Caco-2 (cell line): ENCODE measurements at regions not wholly inside any gene's neighbourhood (a gene's known extent, or its start where the extent isn't known, plus 50 kb on each side); places are given as distances from the start of the nearest gene placed in this dataset.
"Not testable (repeated sequence)": the region's sequence is repeated elsewhere in the genome, so short reads cannot be mapped to it uniquely, and the experiment has no call there.

Experiments
- BruUV-seq: library from RNA; stranded (reverse); fragments of 400-500 nt; replicated peaks from 2 replicates; lab custom pipeline; 2021; lab: Mats Ljungman, UMichigan
- CTCF ChIA-PET: fragments of 300-600 bp; sonication (Branson Sonifier 250); formaldehyde crosslinking; loops from one replicate; lab custom pipeline; 2022; ENCODE audit warnings: antibody characterized with exemption; lab: Charles Lee
- POLR2A ChIA-PET: fragments of 300-600 bp; sonication (Branson Sonifier 250); formaldehyde crosslinking; loops from one replicate; lab custom pipeline; 2022; ENCODE audit warnings: antibody characterized with exemption; lab: Charles Lee
- DNase-seq, 2 experiments: peaks; one replicate each; pipeline versions ENCODE4 v3.0.0 to v3.0.0-alpha.2; 2020 to 2022
- H3K27me3 ChIP-seq: replicated peaks from 2 replicates; pipeline ENCODE4 v1.6.0; 2011; ENCODE audit warnings: low read length; ENCODE audit not compliant: control insufficient read depth, insufficient read depth
- H3K36me3 ChIP-seq: 2 replicates; pipeline ENCODE4 v1.5.1; 2011; ENCODE audit warnings: low read length; ENCODE audit not compliant: control insufficient read depth, insufficient read depth
- H3K4me1 ChIP-seq: fragments of 250-450 bp; sonication (Bioruptor Pico); 2 replicates; pipeline ENCODE4 v1.5.1; 2020; ENCODE audit warnings: mild to moderate bottlenecking
- H3K4me3 ChIP-seq: 2 replicates; pipeline ENCODE4 v1.5.1; 2011; ENCODE audit warnings: low read depth, mild to moderate bottlenecking, control low read depth, low read length
- H3K9me3 ChIP-seq: fragments of 250-450 bp; sonication (Bioruptor Pico); 2 replicates; pipeline ENCODE4 v1.5.1; 2020; ENCODE audit warnings: mild to moderate bottlenecking, moderate library complexity
- H3K27ac Mint-ChIP-seq: one replicate; pipeline ENCODE4 v1.8.0; 2022; ENCODE audit warnings: mixed read lengths; ENCODE audit not compliant: unreplicated experiment
- H3K27me3 Mint-ChIP-seq: one replicate; pipeline ENCODE4 v1.8.0; 2022; ENCODE audit warnings: mixed read lengths; ENCODE audit not compliant: insufficient read depth, unreplicated experiment
- H3K36me3 Mint-ChIP-seq: one replicate; pipeline ENCODE4 v1.8.0; 2022; ENCODE audit warnings: mild to moderate bottlenecking, mixed read lengths; ENCODE audit not compliant: insufficient read depth, unreplicated experiment
- H3K4me1 Mint-ChIP-seq: one replicate; pipeline ENCODE4 v1.8.0; 2022; ENCODE audit warnings: low read depth, mixed read lengths; ENCODE audit not compliant: unreplicated experiment
- H3K4me3 Mint-ChIP-seq: one replicate; pipeline ENCODE4 v1.8.0; 2022; ENCODE audit warnings: mild to moderate bottlenecking, moderate library complexity, mixed read lengths; ENCODE audit not compliant: unreplicated experiment
- H3K9me3 Mint-ChIP-seq: one replicate; pipeline ENCODE4 v1.8.0; 2022; ENCODE audit warnings: mixed read lengths; ENCODE audit not compliant: unreplicated experiment
- intact Hi-C: fragments of 100-400 bp; cut with micrococcal nuclease; formaldehyde crosslinking; loops from one replicate; pipeline ENCODE4 v1.10.0; 2022; ENCODE audit not compliant: unreplicated experiment
- TF ChIP-seq, protein P1 (sequence below), 2 experiments: fragments of 200-600 bp in 1 of 2; IDR thresholded peaks; 1 replicate in 1 of 2; 2 replicates in 1 of 2; pipeline versions ENCODE4 v1.5.1 to v1.8.0; 2011 to 2022; ENCODE audit warnings: antibody characterized with exemption in 1 of 2, control low read depth in 1 of 2, inconsistent platforms in 1 of 2, low read depth in 1 of 2, low read length in 1 of 2, mild to moderate bottlenecking in 1 of 2, moderate library complexity in 1 of 2; ENCODE audit not compliant: insufficient read depth in 1 of 2, severe bottlenecking in 1 of 2, unreplicated experiment in 1 of 2

- Histone ChIP-seq H3K4me3 (no peak overlapping the region), H3K4me1 (peaks cover 3% of the 10 kb centered on the region; the same call in 1 of the 2 replicates), H3K36me3 (no peaks in the 10 kb centered on the region), H3K27me3 (no peaks in the 10 kb centered on the region), H3K9me3 (0 out of 2 replicates have a peak, but pooled peaks cover 4% of the 10 kb centered on the region)
- no peak for DNase-seq
- no peak overlapping the region for H3K27ac Mint-ChIP-seq
- intact Hi-C loops, result no loop called here
- TF ChIP-seq, protein P1, sequence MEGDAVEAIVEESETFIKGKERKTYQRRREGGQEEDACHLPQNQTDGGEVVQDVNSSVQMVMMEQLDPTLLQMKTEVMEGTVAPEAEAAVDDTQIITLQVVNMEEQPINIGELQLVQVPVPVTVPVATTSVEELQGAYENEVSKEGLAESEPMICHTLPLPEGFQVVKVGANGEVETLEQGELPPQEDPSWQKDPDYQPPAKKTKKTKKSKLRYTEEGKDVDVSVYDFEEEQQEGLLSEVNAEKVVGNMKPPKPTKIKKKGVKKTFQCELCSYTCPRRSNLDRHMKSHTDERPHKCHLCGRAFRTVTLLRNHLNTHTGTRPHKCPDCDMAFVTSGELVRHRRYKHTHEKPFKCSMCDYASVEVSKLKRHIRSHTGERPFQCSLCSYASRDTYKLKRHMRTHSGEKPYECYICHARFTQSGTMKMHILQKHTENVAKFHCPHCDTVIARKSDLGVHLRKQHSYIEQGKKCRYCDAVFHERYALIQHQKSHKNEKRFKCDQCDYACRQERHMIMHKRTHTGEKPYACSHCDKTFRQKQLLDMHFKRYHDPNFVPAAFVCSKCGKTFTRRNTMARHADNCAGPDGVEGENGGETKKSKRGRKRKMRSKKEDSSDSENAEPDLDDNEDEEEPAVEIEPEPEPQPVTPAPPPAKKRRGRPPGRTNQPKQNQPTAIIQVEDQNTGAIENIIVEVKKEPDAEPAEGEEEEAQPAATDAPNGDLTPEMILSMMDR (IDR thresholded peaks at IDR 0.05; ENCODE audit: insufficient read depth in 1 of 2, low read depth in 1 of 2, low read length in 1 of 2, severe bottlenecking in 1 of 2, unreplicated experiment in 1 of 2), result no peak
- ChIA-PET CTCF (interaction anchor here (0.6 kb wide), 2 partner anchors 11 to 260 kb away, joined by 3 read pairs; no protein-coding TSS in a partner anchor), POLR2A (no interaction called here)
- no TSS peak for BruUV-seq
- no peaks in the 10 kb centered on the region for H3K4me1 Mint-ChIP-seq
- H3K27me3 Mint-ChIP-seq, result no peaks in the 10 kb centered on the region
- H3K9me3 Mint-ChIP-seq, result peaks cover 29% of the 10 kb centered on the region
- no peaks in the 10 kb centered on the region for H3K36me3 Mint-ChIP-seq
- no peak overlapping the region for H3K4me3 Mint-ChIP-seq
These were observed 71.4 kb upstream of the THSD7B start for GRCh38 chr2:136693966-136694365.

GRCh38 chr2:136680079-136680478, 85.3 kb upstream of the THSD7B start:
- H3K27me3 ChIP-seq, H3K9me3 ChIP-seq, H3K36me3 ChIP-seq, H3K4me1 ChIP-seq, DNase-seq, BruUV-seq, H3K36me3 Mint-ChIP-seq, H3K9me3 Mint-ChIP-seq, H3K27ac Mint-ChIP-seq, H3K27me3 Mint-ChIP-seq, H3K4me1 Mint-ChIP-seq, intact Hi-C loops, CTCF ChIA-PET, H3K4me3 ChIP-seq, POLR2A ChIA-PET, H3K4me3 Mint-ChIP-seq: not testable (repeated sequence)

GRCh38 chr2:136665736-136666135, 99.6 kb upstream of the THSD7B start:
- Mint-ChIP-seq H3K27me3 (no peaks in the 10 kb centered on the region), H3K9me3 (peaks cover 19% of the 10 kb centered on the region), H3K36me3 (no peaks in the 10 kb centered on the region), H3K27ac (no peak overlapping the region), H3K4me1 (no peaks in the 10 kb centered on the region), H3K4me3 (no peak overlapping the region)
- ChIA-PET CTCF (interaction anchor here (0.6 to 1.2 kb wide), 3 partner anchors 89 to 138 kb away, joined by 3 to 4 read pairs (median 3); no protein-coding TSS in a partner anchor), POLR2A (no interaction called here)
- TF ChIP-seq, protein P1 (IDR thresholded peaks at IDR 0.05; ENCODE audit: insufficient read depth in 1 of 2, low read depth in 1 of 2, low read length in 1 of 2, severe bottlenecking in 1 of 2, unreplicated experiment in 1 of 2), result no peak
- Histone ChIP-seq H3K4me1 (no peaks in the 10 kb centered on the region; the same call in 1 of the 2 replicates), H3K4me3 (no peak overlapping the region), H3K9me3 (no peaks in the 10 kb centered on the region), H3K36me3 (no peaks in the 10 kb centered on the region), H3K27me3 (no peaks in the 10 kb centered on the region)
- intact Hi-C loops, result loop anchor here (1.0 kb wide), 1 partner anchor 242 kb away; no protein-coding TSS in a partner anchor
- no peak for DNase-seq
- no TSS peak for BruUV-seq
